H1 (cell line): ENCODE measurements at regions not wholly inside any gene's neighbourhood (a gene's known extent, or its start where the extent isn't known, plus 50 kb on each side); places are given as distances from the start of the nearest gene placed in this dataset.

Source experiments
- CTCF ChIA-PET: fragments of 300-600 bp; sonication (Branson Sonifier 250); formaldehyde crosslinking; loops from one replicate; lab custom pipeline; 2021; ENCODE audit not compliant: partially characterized antibody; lab: Charles Lee
- POLR2A ChIA-PET: fragments of 300-600 bp; sonication (Branson Sonifier 250); formaldehyde crosslinking; loops from one replicate; lab custom pipeline; 2021; ENCODE audit warnings: inconsistent platforms; ENCODE audit not compliant: partially characterized antibody; lab: Charles Lee
- DNase-seq, 2 experiments: peaks; one replicate each; pipeline versions ENCODE4 v3.0.0 to v3.0.0-alpha.2; 2010 to 2022; ENCODE audit warnings: low spot score in 2 of 2, low read depth in 1 of 2, mixed read lengths in 1 of 2
- FAIRE-seq: peaks from 2 replicates; lab custom pipeline; 2011; peaks lifted over from hg19 to GRCh38; lab: Jason Lieb, UNC
- H2AFZ ChIP-seq: 2 replicates; pipeline ENCODE4 v1.8.1; 2012; ENCODE audit warnings: low read length, inconsistent platforms
- H2AK5ac ChIP-seq: 2 replicates; pipeline ENCODE4 v1.6.1; 2013; ENCODE audit warnings: low read depth, low read length
- H2BK120ac ChIP-seq: replicated peaks from 2 replicates; pipeline ENCODE3; 2013; ENCODE audit warnings: low read depth, low read length, inconsistent platforms
- H2BK12ac ChIP-seq: 2 replicates; pipeline ENCODE4 v1.6.1; 2013; ENCODE audit warnings: low read depth, low read length
- H2BK15ac ChIP-seq: 2 replicates; pipeline ENCODE4 v1.6.1; 2013; ENCODE audit warnings: low read length
- H2BK20ac ChIP-seq: 2 replicates; pipeline ENCODE4 v1.6.1; 2013; ENCODE audit warnings: low read length
- H2BK5ac ChIP-seq: 2 replicates; pipeline ENCODE4 v1.6.1; 2013; ENCODE audit warnings: low read depth, low read length
- H3K14ac ChIP-seq: 2 replicates; pipeline ENCODE4 v1.6.1; 2013; ENCODE audit warnings: inconsistent platforms; ENCODE audit not compliant: insufficient read length
- H3K18ac ChIP-seq: 2 replicates; pipeline ENCODE4 v1.6.1; 2013; ENCODE audit warnings: low read length; ENCODE audit errors: extremely low read depth
- H3K23ac ChIP-seq: 2 replicates; pipeline ENCODE4 v1.6.1; 2013; ENCODE audit warnings: inconsistent platforms; ENCODE audit not compliant: insufficient read length
- H3K23me2 ChIP-seq: 2 replicates; pipeline ENCODE4 v1.6.1; 2013; ENCODE audit warnings: low read depth, low read length
- H3K27ac ChIP-seq: 2 replicates; pipeline ENCODE4 v1.6.1; 2011; ENCODE audit warnings: low read depth, low read length, inconsistent platforms
- H3K27me3 ChIP-seq, 4 experiments: replicated peaks in 1 of 4; 1 replicate in 1 of 4; 2 replicates in 3 of 4; pipeline versions ENCODE4 v1.6.1 to v1.8.1; 2011 to 2013; ENCODE audit warnings: low read length in 3 of 4, mild to moderate bottlenecking in 3 of 4, inconsistent platforms in 2 of 4, mixed read lengths in 2 of 4, moderate library complexity in 1 of 4; ENCODE audit not compliant: control insufficient read depth in 3 of 4, insufficient read depth in 3 of 4; ENCODE audit errors: extremely low read depth in 1 of 4
- H3K36me3 ChIP-seq, 4 experiments: 2 replicates each; pipeline versions ENCODE4 v1.6.1 to v1.8.1; 2011 to 2013; ENCODE audit warnings: mild to moderate bottlenecking in 4 of 4, low read length in 3 of 4, moderate library complexity in 2 of 4, control low read depth in 1 of 4, inconsistent platforms in 1 of 4; ENCODE audit not compliant: insufficient read depth in 4 of 4, control insufficient read depth in 2 of 4
- H3K4ac ChIP-seq: replicated peaks from 2 replicates; pipeline ENCODE3; 2013; ENCODE audit warnings: low read length, low read depth, mixed read lengths, inconsistent platforms; ENCODE audit not compliant: insufficient read length
- H3K4me1 ChIP-seq, 4 experiments: replicated peaks in 1 of 4; 1 replicate in 1 of 4; 2 replicates in 3 of 4; pipeline versions ENCODE4 v1.6.1 to v1.8.1; 2011 to 2013; ENCODE audit warnings: low read length in 3 of 4, inconsistent platforms in 2 of 4, mixed read lengths in 1 of 4; ENCODE audit not compliant: insufficient read depth in 4 of 4, control insufficient read depth in 3 of 4
- H3K4me2 ChIP-seq, 2 experiments: 2 replicates each; pipeline versions ENCODE4 v1.6.1 to v1.8.1; 2011 to 2013; ENCODE audit warnings: low read depth in 2 of 2, low read length in 2 of 2, control low read depth in 1 of 2, inconsistent platforms in 1 of 2, mild to moderate bottlenecking in 1 of 2; ENCODE audit not compliant: insufficient read depth in 1 of 2
- H3K4me3 ChIP-seq, 4 experiments: fragments of 200-600, 300-600 bp in 1 of 4; sonication (generic), shearing (Covaris generic), sonication (Bioruptor Twin) in 1 of 4; 2 replicates each; pipeline versions ENCODE4 v1.5.1 to v1.8.1; 2011 to 2016; ENCODE audit warnings: low read length in 4 of 4, low read depth in 3 of 4, control low read depth in 2 of 4, inconsistent platforms in 2 of 4, mild to moderate bottlenecking in 2 of 4, mixed read lengths in 1 of 4, moderate library complexity in 1 of 4; ENCODE audit not compliant: insufficient read depth in 2 of 4; ENCODE audit errors: extremely low read depth in 1 of 4
- H3K56ac ChIP-seq: replicated peaks from 2 replicates; pipeline ENCODE3; 2013; ENCODE audit warnings: low read depth, mild to moderate bottlenecking, mixed read lengths, low read length, inconsistent platforms; ENCODE audit not compliant: insufficient read length
- H3K79me1 ChIP-seq: 2 replicates; pipeline ENCODE4 v1.6.1; 2013; ENCODE audit warnings: low read depth, low read length, control low read depth
- H3K79me2 ChIP-seq, 2 experiments: 2 replicates each; pipeline versions ENCODE4 v1.6.1 to v1.8.1; 2012 to 2013; ENCODE audit warnings: low read length in 2 of 2, mild to moderate bottlenecking in 2 of 2, inconsistent platforms in 1 of 2; ENCODE audit not compliant: insufficient read depth in 2 of 2, control insufficient read depth in 1 of 2
- H3K9ac ChIP-seq, 4 experiments: replicated peaks in 1 of 4; 1 replicate in 1 of 4; 2 replicates in 3 of 4; pipeline versions ENCODE4 v1.6.1 to v1.8.1; 2011 to 2013; ENCODE audit warnings: low read depth in 3 of 4, low read length in 3 of 4, control low read depth in 2 of 4, mild to moderate bottlenecking in 2 of 4, moderate library complexity in 2 of 4, inconsistent platforms in 1 of 4; ENCODE audit errors: extremely low read depth in 1 of 4
- H3K9me3 ChIP-seq, 2 experiments: 2 replicates each; pipeline versions ENCODE4 v1.6.1 to v1.8.1; 2012 to 2013; ENCODE audit warnings: mild to moderate bottlenecking in 2 of 2, moderate library complexity in 2 of 2, control low read depth in 1 of 2, inconsistent platforms in 1 of 2, low read depth in 1 of 2, low read length in 1 of 2, mixed read lengths in 1 of 2; ENCODE audit not compliant: insufficient read depth in 2 of 2
- H4K20me1 ChIP-seq, 2 experiments: replicated peaks in 1 of 2; 2 replicates each; pipeline versions ENCODE3 to v1.8.1; 2011 to 2013; ENCODE audit warnings: inconsistent platforms in 2 of 2, low read length in 2 of 2, mild to moderate bottlenecking in 1 of 2; ENCODE audit not compliant: insufficient read depth in 2 of 2, control insufficient read depth in 1 of 2
- H4K5ac ChIP-seq: 2 replicates; pipeline ENCODE4 v1.6.1; 2013; ENCODE audit warnings: low read length, low read depth, mixed read lengths, inconsistent platforms; ENCODE audit not compliant: insufficient read length
- H4K8ac ChIP-seq: 2 replicates; pipeline ENCODE4 v1.8.0; 2013; ENCODE audit warnings: mild to moderate bottlenecking, moderate library complexity, low read length, inconsistent platforms; ENCODE audit not compliant: insufficient read depth; ENCODE audit errors: extremely low read depth
- H4K91ac ChIP-seq: replicated peaks from 2 replicates; pipeline ENCODE3; 2013; ENCODE audit warnings: low read length, mixed read lengths, inconsistent platforms; ENCODE audit not compliant: insufficient read length
- CHD2 ChIP-seq: IDR thresholded peaks from 2 replicates; pipeline ENCODE4 v1.6.1; 2012; ENCODE audit warnings: low read length, improper control_type of control experiment
- NANOG ChIP-seq: IDR thresholded peaks from 2 replicates; pipeline ENCODE4 v1.6.1; 2011; ENCODE audit warnings: low read length, low read depth, mild to moderate bottlenecking, inconsistent platforms; ENCODE audit not compliant: insufficient read depth, poor library complexity, severe bottlenecking
- SIX5 ChIP-seq: IDR thresholded peaks from 2 replicates; pipeline ENCODE4 v1.6.1; 2011; ENCODE audit warnings: mild to moderate bottlenecking, low read depth, low read length
- SP1 ChIP-seq: IDR thresholded peaks from 2 replicates; pipeline ENCODE4 v1.6.1; 2011; ENCODE audit warnings: low read depth, low read length
- SUZ12 ChIP-seq: fragments of 200-600 bp; sonication (generic); IDR thresholded peaks from 2 replicates; pipeline ENCODE4 v1.6.1; 2012; ENCODE audit warnings: mild to moderate bottlenecking, inconsistent platforms, low read length, moderate library complexity, mixed read lengths
- TEAD4 ChIP-seq: IDR thresholded peaks from 2 replicates; pipeline ENCODE4 v1.6.1; 2012; ENCODE audit warnings: low read depth, low read length, inconsistent platforms, mixed read lengths
- WGBS, 2 experiments: shearing (Covaris generic) in 1 of 2; methylation state at CpG; one replicate each; pipeline versions ENCODE4 v1.1.6 to v1.1.7; 2013 to 2015; ENCODE audit warnings: low lambda C conversion rate in 2 of 2, mixed read lengths in 2 of 2, inconsistent platforms in 1 of 2, low coverage in 1 of 2, missing lambda C conversion rate in 1 of 2; ENCODE audit not compliant: insufficient replicate concordance in 2 of 2, insufficient coverage in 1 of 2, insufficient read length in 1 of 2; ENCODE audit errors: extremely low coverage in 1 of 2, missing lambda C conversion rate in 1 of 2; 5-methylcytosine and 5-hydroxymethylcytosine counted together

GRCh38 chr14:27067961-27068360 lies 470.1 kb upstream of the NOVA1 start:
- no peak overlapping the region for H2BK20ac ChIP-seq
- no peak overlapping the region for H4K5ac ChIP-seq
- TF ChIP-seq TEAD4 (no peak), SUZ12 (no peak), NANOG (no peak), SP1 (no peak), SIX5 (no peak), CHD2 (no peak)
- CTCF ChIA-PET = interaction anchor here (0.7 kb wide), 1 partner anchor 1056 kb away, joined by 3 read pairs; no protein-coding TSS in a partner anchor
- H3K9me3 ChIP-seq = no peaks in the 10 kb centered on the region
- H3K18ac ChIP-seq = no peak overlapping the region
- no peaks in the 10 kb centered on the region for H3K27me3 ChIP-seq
- no peak overlapping the region for H3K23ac ChIP-seq
- H3K14ac ChIP-seq = no peak overlapping the region
- FAIRE-seq (no peak), DNase-seq (no peak)
- H3K4me2 ChIP-seq = no peak overlapping the region
- H4K91ac ChIP-seq = no peak overlapping the region
- no peak overlapping the region for H2BK15ac ChIP-seq
- no peaks in the 10 kb centered on the region for H4K20me1 ChIP-seq
- no peak overlapping the region for H2BK12ac ChIP-seq
- H2AK5ac ChIP-seq = no peak overlapping the region
- H4K8ac ChIP-seq = no peak overlapping the region
- no peak overlapping the region for H2BK120ac ChIP-seq
- no peaks in the 10 kb centered on the region for H3K36me3 ChIP-seq
- POLR2A ChIA-PET = no interaction called here
- WGBS, 2 experiments = 85% methylated on average over 2 of the region's 2 CpGs; no CpG with 5 or more reads in 1 of the 2 experiments
- no peaks in the 10 kb centered on the region for H3K23me2 ChIP-seq
- no peak overlapping the region for H2BK5ac ChIP-seq
- H3K56ac ChIP-seq = no peak overlapping the region
- no peak overlapping the region for H3K4me3 ChIP-seq
- no peak overlapping the region for H2AFZ ChIP-seq
- H3K4me1 ChIP-seq = no peaks in the 10 kb centered on the region
- no peaks in the 10 kb centered on the region for H3K79me1 ChIP-seq
- H3K27ac ChIP-seq = no peak overlapping the region
- H3K79me2 ChIP-seq = no peaks in the 10 kb centered on the region
- H3K4ac ChIP-seq = no peak overlapping the region
- H3K9ac ChIP-seq = no peak overlapping the region
